T-helper 2 cell treated with Interferon-gamma antibody and Interleukin-4, amounts not matched to agents 5 μg/mL and 100 μg/mL, for 36 hours (primary cell): ENCODE measurements at regions not wholly inside any gene's neighbourhood (a gene's known extent, or its start where the extent isn't known, plus 50 kb on each side); places are given as distances from the start of the nearest gene placed in this dataset.
"Not testable (repeated sequence)": the region's sequence is repeated elsewhere in the genome, so short reads cannot be mapped to it uniquely, and the experiment has no call there.

Experiments used
- DNase-seq: peaks from one replicate; pipeline ENCODE4 v3.0.0; 2021; ENCODE audit warnings: low spot score
- H3K27ac Mint-ChIP-seq: one replicate; pipeline ENCODE4 v1.8.0; 2021; ENCODE audit warnings: mild to moderate bottlenecking, mixed read lengths
- H3K27me3 Mint-ChIP-seq: one replicate; pipeline ENCODE4 v1.8.0; 2021; ENCODE audit warnings: low read depth, mixed read lengths
- H3K36me3 Mint-ChIP-seq: one replicate; pipeline ENCODE4 v1.8.0; 2021; ENCODE audit warnings: low read depth, mixed read lengths
- H3K4me1 Mint-ChIP-seq: one replicate; pipeline ENCODE4 v1.8.0; 2021; ENCODE audit warnings: low read depth, mixed read lengths
- H3K4me3 Mint-ChIP-seq: one replicate; pipeline ENCODE4 v1.8.0; 2022; ENCODE audit warnings: mild to moderate bottlenecking, moderate library complexity, mixed read lengths
- H3K9me3 Mint-ChIP-seq: one replicate; pipeline ENCODE4 v1.8.0; 2021; ENCODE audit warnings: mixed read lengths

DNA sequence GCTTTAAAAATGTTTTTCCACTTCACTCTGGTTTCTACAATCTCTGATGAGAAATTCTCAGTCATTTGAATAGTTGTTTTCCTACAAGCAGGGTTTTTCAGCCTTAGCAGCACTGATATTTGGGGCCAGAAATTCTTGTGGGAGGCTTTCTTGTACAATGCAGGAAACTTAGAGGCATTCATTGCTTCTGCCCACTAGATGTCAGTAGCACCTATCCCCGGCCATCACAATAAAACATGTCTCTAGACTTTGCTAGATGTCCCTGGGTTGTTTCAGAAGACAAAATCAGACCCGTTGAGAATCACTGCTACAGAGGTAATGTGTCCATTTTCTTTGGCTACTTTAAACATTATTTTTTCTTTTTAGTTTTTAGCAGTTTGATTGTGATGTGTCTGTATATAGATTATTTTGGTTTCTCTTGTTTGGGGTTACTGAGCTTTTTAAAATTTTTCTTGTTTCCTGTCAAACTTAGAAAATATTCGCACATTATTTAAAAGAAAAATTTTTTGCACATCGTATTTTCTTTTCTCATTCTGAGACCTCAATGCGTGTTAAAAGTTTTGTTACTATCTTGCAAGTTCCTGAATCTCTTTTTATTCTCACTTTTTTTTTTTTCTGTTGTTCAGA is 60.8 kb upstream of the CCDC179 start:
- Mint-ChIP-seq H3K36me3 (no peaks in the 10 kb centered on the region), H3K9me3 (no peaks in the 10 kb centered on the region), H3K27ac (no peak overlapping the region), H3K27me3 (peaks cover 7% of the 10 kb centered on the region), H3K4me1 (peaks cover 5% of the 10 kb centered on the region), H3K4me3 (no peak overlapping the region)
- DNase-seq: no peak

DNA sequence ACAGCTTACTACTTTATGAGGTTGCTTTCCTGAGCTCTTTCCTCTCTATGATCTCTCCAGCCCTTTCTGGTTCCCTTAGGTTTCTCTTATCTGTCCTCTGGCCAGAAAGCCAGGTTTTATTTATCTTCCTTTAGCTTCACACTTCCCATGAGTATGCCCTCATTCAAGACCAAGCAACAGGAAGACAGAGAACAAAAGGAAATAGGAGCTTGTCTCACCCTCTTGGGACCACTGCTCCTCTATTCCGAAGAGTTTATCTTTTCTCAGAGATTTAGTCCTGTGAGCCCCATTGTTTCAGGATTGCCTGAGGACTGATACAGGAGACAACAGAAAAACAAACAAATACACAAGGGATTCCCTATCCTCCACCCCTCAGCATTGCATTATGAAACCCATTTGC is 62.4 kb upstream of the CCDC179 start:
- DNase-seq: no peak
- H3K27me3 Mint-ChIP-seq: peaks cover 7% of the 10 kb centered on the region
- H3K4me3 Mint-ChIP-seq: no peak overlapping the region
- H3K36me3 Mint-ChIP-seq: no peaks in the 10 kb centered on the region
- peaks cover 5% of the 10 kb centered on the region for H3K4me1 Mint-ChIP-seq
- H3K27ac Mint-ChIP-seq: no peak overlapping the region
- no peaks in the 10 kb centered on the region for H3K9me3 Mint-ChIP-seq

DNA sequence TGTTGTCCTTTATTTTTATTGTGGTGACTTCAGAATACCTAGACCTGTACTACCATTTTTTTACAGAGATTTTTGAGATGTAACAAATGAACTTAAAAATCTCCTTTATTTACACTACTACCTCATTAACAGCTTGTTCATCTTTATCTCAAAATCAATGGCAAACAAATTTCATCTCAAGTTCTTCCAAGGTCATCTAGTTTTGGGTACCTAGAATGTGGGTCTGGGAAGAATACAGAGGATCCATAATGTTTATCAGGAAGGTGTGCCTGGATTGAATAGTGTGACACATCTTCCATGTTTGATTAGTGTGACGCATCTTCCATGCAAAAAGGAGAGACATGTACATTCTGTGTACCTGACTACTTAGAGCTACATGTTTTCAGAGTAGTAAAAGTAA is 63.3 kb upstream of the CCDC179 start:
- Mint-ChIP-seq H3K4me1 (peaks cover 5% of the 10 kb centered on the region), H3K36me3 (no peaks in the 10 kb centered on the region), H3K27me3 (peaks cover 7% of the 10 kb centered on the region), H3K9me3 (no peaks in the 10 kb centered on the region), H3K27ac (no peak overlapping the region), H3K4me3 (no peak overlapping the region)
- no peak for DNase-seq

DNA sequence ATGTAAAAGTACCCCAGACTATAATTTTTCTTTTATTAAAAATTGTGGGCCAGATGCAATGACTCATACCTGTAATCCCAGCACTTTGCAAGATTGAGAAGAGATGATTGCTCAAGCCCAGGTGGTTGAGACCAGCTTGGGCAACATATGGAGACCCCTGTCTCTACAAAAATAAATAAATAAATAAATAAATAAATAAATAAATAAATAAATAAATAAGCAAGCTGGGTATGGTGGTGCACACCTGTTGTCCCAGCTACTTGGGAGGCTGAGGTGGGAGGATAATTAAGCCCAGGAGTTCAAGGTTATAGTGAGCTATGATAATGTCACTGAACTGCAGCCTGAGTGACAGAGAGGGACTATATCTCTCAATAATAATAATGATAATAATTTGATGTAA is 66.1 kb upstream of the CCDC179 start:
- no peak for DNase-seq
- H3K4me3 Mint-ChIP-seq: no peak overlapping the region
- no peaks in the 10 kb centered on the region for H3K4me1 Mint-ChIP-seq
- H3K27me3 Mint-ChIP-seq: no peaks in the 10 kb centered on the region
- H3K9me3 Mint-ChIP-seq: no peaks in the 10 kb centered on the region
- no peaks in the 10 kb centered on the region for H3K36me3 Mint-ChIP-seq
- no peak overlapping the region for H3K27ac Mint-ChIP-seq

DNA sequence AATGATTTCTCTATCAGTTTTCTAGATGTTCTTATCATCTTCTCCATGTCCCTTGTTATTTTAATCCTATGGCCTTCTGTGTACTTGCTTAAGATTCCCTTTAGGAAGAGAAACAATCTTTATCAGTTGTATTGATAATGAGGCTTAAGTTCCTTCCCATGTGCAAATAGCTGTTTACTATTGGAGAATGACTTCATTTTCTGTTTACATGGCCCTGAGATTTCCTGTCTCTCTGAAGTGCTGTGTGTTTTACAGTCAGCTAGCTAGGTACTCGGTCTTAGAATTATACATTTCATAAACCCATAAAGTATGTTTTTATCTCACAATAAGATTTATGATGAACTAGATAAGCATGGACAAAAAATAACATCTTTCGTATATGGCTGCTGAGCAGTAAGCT is 67.5 kb upstream of the CCDC179 start:
- Mint-ChIP-seq H3K36me3 (no peaks in the 10 kb centered on the region), H3K4me3 (no peak overlapping the region), H3K27ac (no peak overlapping the region), H3K9me3 (no peaks in the 10 kb centered on the region), H3K27me3 (no peaks in the 10 kb centered on the region), H3K4me1 (no peaks in the 10 kb centered on the region)
- no peak for DNase-seq

DNA sequence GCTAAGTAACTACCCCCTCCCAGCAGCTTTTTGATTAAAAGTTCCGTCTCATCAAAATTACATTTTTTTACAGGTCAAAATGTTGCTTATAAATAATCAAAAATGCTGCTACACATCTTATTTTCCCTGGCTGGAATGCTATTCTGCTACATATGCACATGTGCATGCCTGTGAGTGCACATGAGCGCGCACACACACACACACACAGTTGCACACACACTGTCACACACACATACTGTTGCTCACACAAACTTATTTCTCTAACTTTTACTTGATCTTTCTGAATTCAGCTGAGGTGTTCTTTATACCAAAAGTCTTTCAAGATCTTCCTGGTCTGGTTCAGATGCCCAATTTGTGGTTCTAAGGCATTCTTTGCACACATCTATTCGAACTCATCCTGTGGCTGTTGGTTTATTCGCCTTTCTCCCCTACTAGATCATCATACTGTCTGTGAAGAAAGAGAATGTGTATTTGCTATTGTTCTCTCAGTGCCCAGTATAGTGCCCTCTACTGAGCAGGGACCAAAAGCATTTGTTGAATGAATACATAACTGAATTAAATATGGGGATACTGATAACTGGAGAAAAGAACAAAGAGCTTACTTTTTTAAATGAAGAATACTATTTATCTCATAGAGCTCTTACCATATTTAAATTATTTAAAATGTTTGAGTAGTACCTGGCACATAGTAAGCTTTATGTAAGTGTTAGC is 68.1 kb upstream of the CCDC179 start:
- Mint-ChIP-seq H3K36me3 (no peaks in the 10 kb centered on the region), H3K4me3 (no peak overlapping the region), H3K4me1 (no peaks in the 10 kb centered on the region), H3K27me3 (no peaks in the 10 kb centered on the region), H3K9me3 (no peaks in the 10 kb centered on the region), H3K27ac (no peak overlapping the region)
- DNase-seq: no peak

DNA sequence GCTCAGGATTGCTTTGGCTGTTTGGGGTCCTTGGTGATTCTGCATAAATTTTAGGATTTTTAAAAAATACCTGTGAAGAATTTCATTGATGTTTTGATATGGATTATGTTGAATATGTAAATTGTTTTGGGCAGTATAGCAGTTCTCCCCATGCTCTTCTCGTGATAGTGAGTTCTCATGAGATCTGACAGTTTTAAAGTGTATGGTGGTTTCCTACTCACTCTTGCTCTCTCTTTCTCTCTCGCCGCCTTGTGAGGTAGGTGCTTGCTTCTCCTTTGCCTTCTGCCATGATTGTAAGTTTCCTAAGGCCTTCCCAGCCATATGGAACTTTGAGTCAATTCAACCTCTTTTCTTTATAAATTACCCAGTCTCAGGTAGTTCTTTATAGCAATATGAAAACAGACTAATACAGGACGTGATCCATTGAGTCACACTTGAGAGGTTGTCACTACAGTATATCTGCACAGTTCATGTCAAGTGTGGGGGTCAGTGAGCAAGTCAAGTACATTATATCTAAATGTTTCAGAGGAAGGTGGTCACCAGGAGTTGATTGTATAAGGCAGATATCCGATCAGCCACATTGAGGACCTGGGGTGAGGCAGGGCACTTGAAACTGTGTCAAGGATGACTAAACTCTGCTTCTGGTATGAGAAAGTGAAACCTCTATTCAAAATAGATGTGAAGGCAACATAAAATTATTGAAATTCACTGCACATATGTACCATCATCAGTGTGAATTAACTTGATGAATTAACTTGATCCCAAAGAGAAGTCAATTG is 70.7 kb upstream of the CCDC179 start:
- Mint-ChIP-seq H3K36me3 (no peaks in the 10 kb centered on the region), H3K4me1 (no peaks in the 10 kb centered on the region), H3K9me3 (no peaks in the 10 kb centered on the region), H3K27me3 (no peaks in the 10 kb centered on the region), H3K27ac (no peak overlapping the region), H3K4me3 (no peak overlapping the region)
- DNase-seq: no peak

DNA sequence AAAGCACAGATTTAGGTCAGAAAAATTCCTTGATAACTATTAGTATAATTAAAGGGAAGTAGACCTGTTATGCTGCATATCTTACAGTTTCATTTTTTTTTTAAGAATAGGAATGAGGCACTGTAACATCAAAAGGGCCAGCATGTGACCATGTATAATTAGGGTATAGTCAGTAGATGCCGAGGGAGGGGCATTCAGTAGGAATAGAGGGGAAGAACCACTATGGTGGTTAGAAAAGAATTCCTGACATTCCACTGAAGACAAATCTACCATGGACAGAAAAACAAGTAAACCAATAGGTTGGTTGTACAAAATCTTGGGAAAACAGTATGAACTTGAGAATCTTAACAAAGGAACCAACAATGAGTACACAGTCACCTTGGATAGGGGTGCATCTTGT is 78.4 kb upstream of the CCDC179 start:
- Mint-ChIP-seq H3K4me3 (no peak overlapping the region), H3K36me3 (no peaks in the 10 kb centered on the region), H3K9me3 (no peaks in the 10 kb centered on the region), H3K27me3 (no peaks in the 10 kb centered on the region), H3K4me1 (no peaks in the 10 kb centered on the region), H3K27ac (no peak overlapping the region)
- no peak for DNase-seq

DNA sequence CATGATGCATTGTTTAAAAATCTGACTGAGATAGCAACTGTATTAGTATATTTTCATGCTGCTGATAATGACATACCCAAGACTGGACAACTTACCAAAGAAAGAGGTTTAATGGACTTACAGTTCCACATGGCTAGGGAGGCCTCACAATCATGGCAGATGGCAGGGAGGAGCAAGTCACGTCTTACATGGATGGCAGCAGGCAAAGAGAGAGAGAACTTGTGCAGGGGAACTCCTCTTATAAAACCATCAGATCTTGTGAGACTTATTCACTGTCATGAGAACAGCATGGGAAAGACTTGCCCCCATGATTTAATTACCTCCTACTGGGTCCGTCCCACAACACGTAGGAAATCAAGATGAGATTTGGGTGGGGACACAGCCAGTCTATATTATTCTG is 81.3 kb upstream of the CCDC179 start:
- not testable (repeated sequence) for H3K9me3 Mint-ChIP-seq, DNase-seq, H3K27ac Mint-ChIP-seq, H3K36me3 Mint-ChIP-seq, H3K27me3 Mint-ChIP-seq, H3K4me1 Mint-ChIP-seq, H3K4me3 Mint-ChIP-seq

DNA sequence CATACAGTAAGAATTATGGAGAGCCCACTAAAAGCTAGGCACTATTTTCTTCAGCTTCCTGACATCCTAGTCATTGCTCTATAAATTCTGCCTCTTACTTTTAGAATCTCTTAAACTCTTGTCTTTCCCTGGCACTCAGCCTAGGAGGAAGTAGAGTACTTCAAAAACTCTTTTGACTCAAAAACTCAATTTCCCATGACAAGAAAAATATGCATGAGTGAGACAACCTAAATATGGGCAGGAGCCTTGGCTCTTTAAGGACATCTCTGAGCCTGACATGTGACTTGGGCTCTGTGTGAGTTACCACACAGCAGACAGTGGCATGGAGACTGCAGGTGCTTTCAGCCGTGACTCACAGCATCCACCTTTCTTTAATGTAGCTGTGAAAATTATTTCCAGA is 97.5 kb upstream of the CCDC179 start:
- Mint-ChIP-seq H3K27me3 (no peaks in the 10 kb centered on the region), H3K36me3 (no peaks in the 10 kb centered on the region), H3K4me3 (no peak overlapping the region), H3K9me3 (no peaks in the 10 kb centered on the region), H3K27ac (no peak overlapping the region), H3K4me1 (no peaks in the 10 kb centered on the region)
- DNase-seq: no peak

DNA sequence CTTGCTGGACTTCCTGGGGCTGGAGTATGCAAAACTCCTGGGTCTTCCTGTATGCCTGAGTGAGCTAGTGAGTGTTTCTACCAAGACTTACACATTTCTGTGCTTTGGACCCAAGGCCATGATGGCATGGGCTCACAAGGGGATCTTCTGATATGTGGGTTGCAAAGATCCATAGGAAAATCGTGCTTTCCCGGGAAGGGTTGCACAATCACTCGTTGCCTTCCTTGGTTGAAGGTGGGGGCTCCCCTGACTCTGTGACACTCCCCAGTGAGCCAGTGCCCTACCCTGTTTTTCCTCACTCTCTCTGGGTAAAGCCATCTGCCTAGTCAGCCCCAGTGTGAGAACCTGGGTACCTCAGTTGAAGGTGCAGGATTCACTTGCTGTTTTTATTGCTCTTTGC is 114.0 kb upstream of the CCDC179 start:
- no peaks in the 10 kb centered on the region for H3K27me3 Mint-ChIP-seq
- no peak overlapping the region for H3K27ac Mint-ChIP-seq
- no peaks in the 10 kb centered on the region for H3K36me3 Mint-ChIP-seq
- no peak overlapping the region for H3K4me3 Mint-ChIP-seq
- H3K9me3 Mint-ChIP-seq: peaks cover 10% of the 10 kb centered on the region
- no peaks in the 10 kb centered on the region for H3K4me1 Mint-ChIP-seq
- no peak for DNase-seq

DNA sequence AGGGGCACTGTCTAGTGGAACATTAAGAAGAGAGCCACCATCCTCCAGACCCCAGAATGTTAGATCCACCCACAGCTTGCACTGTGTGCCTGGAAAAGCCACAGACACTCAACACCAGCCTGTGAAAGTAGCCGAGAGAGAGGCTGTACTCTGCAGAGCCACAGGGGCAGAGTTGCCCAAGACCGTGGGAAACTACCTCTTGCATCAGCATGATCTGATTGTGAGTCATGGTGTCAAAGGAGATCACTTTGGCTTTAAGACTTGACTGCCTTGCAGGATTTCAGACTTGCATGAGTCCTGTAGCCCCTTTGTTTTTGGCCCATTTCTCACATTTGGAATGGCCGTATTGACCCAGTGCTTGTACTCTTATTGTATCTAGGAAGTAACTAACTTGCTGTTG is 115.9 kb upstream of the CCDC179 start:
- Mint-ChIP-seq H3K27me3 (no peaks in the 10 kb centered on the region), H3K9me3 (peaks cover 10% of the 10 kb centered on the region), H3K4me1 (no peaks in the 10 kb centered on the region), H3K4me3 (no peak overlapping the region), H3K27ac (no peak overlapping the region), H3K36me3 (no peaks in the 10 kb centered on the region)
- no peak for DNase-seq

DNA sequence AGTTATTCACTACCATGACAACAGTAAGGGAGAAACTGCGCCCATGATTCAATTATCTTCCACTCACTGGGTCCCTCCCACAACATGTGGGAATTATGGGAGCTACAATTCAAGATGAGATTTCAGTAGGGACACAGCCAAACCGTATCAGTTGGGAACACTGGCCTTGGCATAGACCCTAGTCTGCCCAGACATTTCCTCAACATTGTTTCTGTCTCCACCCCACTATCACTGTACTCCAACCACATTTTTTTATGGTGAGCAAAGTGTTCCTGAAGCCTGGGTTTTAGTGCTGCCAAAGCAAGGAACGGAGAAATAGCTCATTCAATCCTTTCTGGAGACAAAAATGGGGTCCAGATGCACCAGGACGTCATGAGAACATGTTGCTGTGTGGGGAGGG is 122.6 kb upstream of the CCDC179 start:
- H3K27me3 Mint-ChIP-seq: no peaks in the 10 kb centered on the region
- no peaks in the 10 kb centered on the region for H3K9me3 Mint-ChIP-seq
- H3K4me1 Mint-ChIP-seq: no peaks in the 10 kb centered on the region
- no peaks in the 10 kb centered on the region for H3K36me3 Mint-ChIP-seq
- H3K27ac Mint-ChIP-seq: no peak overlapping the region
- no peak for DNase-seq
- no peak overlapping the region for H3K4me3 Mint-ChIP-seq

DNA sequence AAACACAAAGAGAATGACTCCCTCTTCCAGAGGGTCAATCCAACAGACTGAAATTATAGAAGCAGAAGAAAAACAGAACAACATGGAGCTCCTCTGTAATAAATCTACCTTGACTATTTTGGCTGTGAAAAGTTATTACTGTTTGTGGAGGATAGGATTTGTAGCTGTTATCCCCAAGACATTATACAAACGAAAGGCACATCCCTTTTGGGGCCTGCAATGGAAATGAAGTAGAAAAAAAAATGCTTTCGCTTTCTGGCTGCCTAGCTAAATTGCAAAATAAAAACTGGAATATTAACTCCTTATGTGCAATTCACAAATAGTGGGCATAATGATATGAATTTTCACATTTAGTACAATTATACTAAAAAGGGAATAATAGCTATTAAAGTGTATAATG is 123.8 kb upstream of the CCDC179 start:
- no peaks in the 10 kb centered on the region for H3K36me3 Mint-ChIP-seq
- H3K27me3 Mint-ChIP-seq: no peaks in the 10 kb centered on the region
- peaks cover 7% of the 10 kb centered on the region for H3K9me3 Mint-ChIP-seq
- H3K4me3 Mint-ChIP-seq: no peak overlapping the region
- DNase-seq: no peak
- no peaks in the 10 kb centered on the region for H3K4me1 Mint-ChIP-seq
- no peak overlapping the region for H3K27ac Mint-ChIP-seq
